H9 (cell line): ENCODE measurements at regions not wholly inside any gene's neighbourhood (a gene's known extent, or its start where the extent isn't known, plus 50 kb on each side); places are given as distances from the start of the nearest gene placed in this dataset.

Experiments used
- DNase-seq: peaks from one replicate; pipeline ENCODE4 v3.0.0-alpha.2; 2017
- H2AFZ ChIP-seq: one replicate; pipeline ENCODE4 v1.6.1; 2013; ENCODE audit warnings: mild to moderate bottlenecking, low read length, control low read depth, moderate library complexity
- H2AK5ac ChIP-seq: 2 replicates; pipeline ENCODE4 v1.6.1; 2013; ENCODE audit warnings: low read length, control low read depth, mixed read lengths; ENCODE audit not compliant: insufficient read length
- H2BK120ac ChIP-seq: one replicate; pipeline ENCODE4 v1.6.1; 2013; ENCODE audit warnings: low read depth, mild to moderate bottlenecking, low read length, control low read depth, inconsistent platforms; ENCODE audit not compliant: poor library complexity, severe bottlenecking
- H2BK12ac ChIP-seq: 2 replicates; pipeline ENCODE4 v1.6.1; 2013; ENCODE audit warnings: low read length, control low read depth, mixed read lengths, low read depth; ENCODE audit not compliant: insufficient read length
- H2BK15ac ChIP-seq: 2 replicates; pipeline ENCODE4 v1.6.1; 2013; ENCODE audit warnings: low read depth, low read length, control low read depth
- H2BK20ac ChIP-seq: one replicate; pipeline ENCODE4 v1.6.1; 2013; ENCODE audit warnings: low read depth, mild to moderate bottlenecking, low read length, control low read depth, inconsistent platforms; ENCODE audit not compliant: poor library complexity, severe bottlenecking
- H2BK5ac ChIP-seq: 2 replicates; pipeline ENCODE4 v1.6.1; 2013; ENCODE audit warnings: low read length, control low read depth, mixed read lengths; ENCODE audit not compliant: insufficient read length
- H3K14ac ChIP-seq: 2 replicates; pipeline ENCODE4 v1.6.1; 2013; ENCODE audit warnings: low read length, control low read depth; ENCODE audit not compliant: insufficient read depth
- H3K18ac ChIP-seq: 2 replicates; pipeline ENCODE4 v1.6.1; 2013; ENCODE audit warnings: low read depth, mild to moderate bottlenecking, mixed read lengths, low read length, control low read depth; ENCODE audit not compliant: insufficient read length
- H3K23ac ChIP-seq: 2 replicates; pipeline ENCODE4 v1.6.1; 2013; ENCODE audit warnings: low read length, control low read depth, mixed read lengths, low read depth; ENCODE audit not compliant: insufficient read length
- H3K23me2 ChIP-seq: 2 replicates; pipeline ENCODE4 v1.6.1; 2013; ENCODE audit warnings: low read depth, mild to moderate bottlenecking, mixed read lengths, low read length, control low read depth; ENCODE audit not compliant: insufficient read length, poor library complexity, severe bottlenecking
- H3K27ac ChIP-seq: 2 replicates; pipeline ENCODE4 v1.5.1; 2013; ENCODE audit warnings: low read length, control low read depth, mixed read lengths, low read depth; ENCODE audit not compliant: insufficient read length
- H3K27me3 ChIP-seq: 2 replicates; pipeline ENCODE4 v1.6.1; 2013; ENCODE audit warnings: low read length, control low read depth, inconsistent platforms; ENCODE audit not compliant: insufficient read depth
- H3K4ac ChIP-seq: 2 replicates; pipeline ENCODE4 v1.6.1; 2013; ENCODE audit warnings: low read depth, mild to moderate bottlenecking, control low read depth, inconsistent platforms, low read length, moderate library complexity
- H3K4me1 ChIP-seq: 2 replicates; pipeline ENCODE4 v1.6.1; 2013; ENCODE audit warnings: low read length, control low read depth, inconsistent platforms; ENCODE audit not compliant: insufficient read depth
- H3K4me2 ChIP-seq: 2 replicates; pipeline ENCODE4 v1.6.1; 2013; ENCODE audit warnings: low read length, control low read depth, mixed read lengths; ENCODE audit not compliant: insufficient read length, insufficient read depth
- H3K56ac ChIP-seq: 2 replicates; pipeline ENCODE4 v1.6.1; 2013; ENCODE audit warnings: low read depth, mild to moderate bottlenecking, mixed read lengths, low read length, control low read depth; ENCODE audit not compliant: insufficient read length
- H3K79me1 ChIP-seq: 2 replicates; pipeline ENCODE4 v1.6.1; 2013; ENCODE audit warnings: low read depth, mild to moderate bottlenecking, moderate library complexity, low read length, control low read depth, inconsistent platforms; ENCODE audit not compliant: insufficient read depth, poor library complexity, severe bottlenecking
- H3K79me2 ChIP-seq: 2 replicates; pipeline ENCODE4 v1.6.1; 2013; ENCODE audit warnings: low read length, control low read depth, inconsistent platforms; ENCODE audit not compliant: insufficient read depth
- H3K9ac ChIP-seq: 2 replicates; pipeline ENCODE4 v1.6.1; 2013; ENCODE audit warnings: low read length, control low read depth, mixed read lengths; ENCODE audit not compliant: insufficient read length; ENCODE audit errors: extremely low read depth
- H3K9me3 ChIP-seq: one replicate; pipeline ENCODE4 v1.6.1; 2013; ENCODE audit warnings: low read depth, low read length, inconsistent platforms; ENCODE audit not compliant: control insufficient read depth
- H3T11ph ChIP-seq: one replicate; pipeline ENCODE4 v1.6.1; 2013; ENCODE audit warnings: mild to moderate bottlenecking, low read length, control low read depth, inconsistent platforms
- H4K20me1 ChIP-seq: one replicate; pipeline ENCODE4 v1.6.1; 2013; ENCODE audit not compliant: control insufficient read depth, insufficient read length, insufficient read depth
- H4K5ac ChIP-seq: 2 replicates; pipeline ENCODE4 v1.6.1; 2013; ENCODE audit warnings: low read depth, mild to moderate bottlenecking, mixed read lengths, low read length, control low read depth; ENCODE audit not compliant: insufficient read length
- H4K8ac ChIP-seq: replicated peaks from 2 replicates; pipeline ENCODE4 v1.6.1; 2013; ENCODE audit warnings: low read length, control low read depth, mixed read lengths, low read depth; ENCODE audit not compliant: insufficient read length
- H4K91ac ChIP-seq: 2 replicates; pipeline ENCODE4 v1.6.1; 2013; ENCODE audit warnings: low read depth, mild to moderate bottlenecking, moderate library complexity, mixed read lengths, low read length, control low read depth; ENCODE audit not compliant: insufficient read length
- H3K27ac Mint-ChIP-seq, 3 experiments: 2 replicates in 2 of 3; 3 replicates in 1 of 3; pipeline ENCODE4 v1.8.0; 2020 to 2021; ENCODE audit warnings: mixed read lengths in 3 of 3, mild to moderate bottlenecking in 1 of 3, moderate library complexity in 1 of 3
- H3K27me3 Mint-ChIP-seq: 2 replicates; pipeline ENCODE4 v1.8.0; 2021; ENCODE audit warnings: low read depth, mild to moderate bottlenecking, moderate library complexity, mixed read lengths
- H3K36me3 Mint-ChIP-seq, 3 experiments: 2 replicates in 2 of 3; 3 replicates in 1 of 3; pipeline ENCODE4 v1.8.0; 2020 to 2021; ENCODE audit warnings: low read depth in 3 of 3, mixed read lengths in 3 of 3; ENCODE audit not compliant: insufficient read depth in 1 of 3
- H3K4me1 Mint-ChIP-seq, 2 experiments: 2 replicates each; pipeline ENCODE4 v1.8.0; 2020; ENCODE audit warnings: mixed read lengths in 2 of 2
- H3K4me3 Mint-ChIP-seq, 2 experiments: 2 replicates in 1 of 2; 3 replicates in 1 of 2; pipeline ENCODE4 v1.8.0; 2020 to 2021; ENCODE audit warnings: mild to moderate bottlenecking in 2 of 2, mixed read lengths in 2 of 2, moderate library complexity in 1 of 2
- H3K9me3 Mint-ChIP-seq, 2 experiments: 2 replicates in 1 of 2; 3 replicates in 1 of 2; pipeline ENCODE4 v1.8.0; 2020; ENCODE audit warnings: mild to moderate bottlenecking in 2 of 2, mixed read lengths in 2 of 2, moderate library complexity in 1 of 2
- CTCF ChIP-seq: fragments of 200-600 bp; sonication (generic); conservative IDR thresholded peaks from 3 replicates; pipeline ENCODE4 v1.8.0; 2021; ENCODE audit warnings: antibody characterized with exemption, mild to moderate bottlenecking
- WGBS: extraction: QIAGEN DNeasy Blood & Tissue Kit; methylation state at CpG from one replicate; pipeline ENCODE4 v1.1.7; 2013; ENCODE audit warnings: missing lambda C conversion rate, low lambda C conversion rate, mixed read lengths; ENCODE audit not compliant: insufficient read length; ENCODE audit errors: extremely low coverage; 5-methylcytosine and 5-hydroxymethylcytosine counted together

DNA sequence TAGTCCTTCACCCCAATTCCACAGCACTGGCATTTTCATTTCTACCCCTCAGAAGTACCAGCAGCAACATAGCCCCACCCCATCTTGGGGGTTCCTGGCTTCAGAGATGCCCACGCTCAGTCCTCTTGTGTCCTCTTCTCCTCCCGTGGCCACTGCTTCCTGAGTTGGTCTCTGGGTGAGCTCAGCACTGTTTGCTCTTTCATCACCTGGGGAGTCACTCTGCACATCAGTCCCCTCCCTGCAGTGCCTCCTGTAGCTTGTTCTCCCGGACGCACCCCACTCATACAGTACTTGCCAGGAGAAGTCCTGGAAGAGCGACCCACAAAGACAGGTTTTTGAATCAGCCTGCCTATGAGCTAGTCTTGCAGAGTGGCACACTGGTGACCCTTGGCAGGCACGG is 63.8 kb downstream of the GSC start:
- Histone ChIP-seq H3K18ac (no peak overlapping the region), H3K56ac (no peak overlapping the region)

More for the DNA sequence above, 63.8 kb downstream of the GSC start:
- no peaks in the 10 kb centered on the region for H3K79me2 ChIP-seq
- H3K9ac ChIP-seq, result no peak overlapping the region
- no peak overlapping the region for H3K27ac ChIP-seq
- no peak overlapping the region for H4K5ac ChIP-seq
- no peak for TF ChIP-seq CTCF
- no peaks in the 10 kb centered on the region for H3K36me3 Mint-ChIP-seq
- H3T11ph ChIP-seq, result no peak overlapping the region
- H2AK5ac ChIP-seq, result no peak overlapping the region
- H3K79me1 ChIP-seq, result no peaks in the 10 kb centered on the region
- H2BK5ac ChIP-seq, result no peak overlapping the region
- H4K20me1 ChIP-seq, result no peaks in the 10 kb centered on the region
- peaks cover 8% of the 10 kb centered on the region; the same call in 1 of the 2 replicates for H3K27me3 Mint-ChIP-seq
- DNase-seq, result no peak
- no peak overlapping the region for H2BK12ac ChIP-seq
- H3K4me3 Mint-ChIP-seq, result no peak overlapping the region; a peak in 1 of 5 replicates
- H2AFZ ChIP-seq, result no peak overlapping the region
- no peak overlapping the region for H3K4ac ChIP-seq
- H3K9me3 Mint-ChIP-seq, result no peaks in the 10 kb centered on the region
- H2BK15ac ChIP-seq, result no peak overlapping the region
- no peaks in the 10 kb centered on the region for H3K23me2 ChIP-seq
- no peaks in the 10 kb centered on the region for H3K4me1 ChIP-seq
- no peak overlapping the region for H4K8ac ChIP-seq
- no CpG with 5 or more reads among the region's 6 CpGs for WGBS
- H3K27ac Mint-ChIP-seq, result no peak overlapping the region
- H2BK20ac ChIP-seq, result no peak overlapping the region
- H3K14ac ChIP-seq, result no peak overlapping the region; the same call in 1 of the 2 replicates
- H3K9me3 ChIP-seq, result no peaks in the 10 kb centered on the region
- no peak overlapping the region for H3K23ac ChIP-seq
- H3K27me3 ChIP-seq, result no peaks in the 10 kb centered on the region
- peaks cover 4 to 15% of the 10 kb centered on the region in 2 experiments for H3K4me1 Mint-ChIP-seq
- H3K4me2 ChIP-seq, result no peak overlapping the region
- no peak overlapping the region for H4K91ac ChIP-seq
- no peak overlapping the region for H2BK120ac ChIP-seq
